Ishikawa (cell line): ENCODE measurements at regions not wholly inside any gene's neighbourhood (a gene's known extent, or its start where the extent isn't known, plus 50 kb on each side); places are given as distances from the start of the nearest gene placed in this dataset.

ENCODE experiments used
- CEBPB ChIP-seq: IDR thresholded peaks from 2 replicates; pipeline ENCODE4 v1.6.1; 2012
- CREB1 ChIP-seq: IDR thresholded peaks from 2 replicates; pipeline ENCODE4 v1.6.1; 2012; ENCODE audit warnings: low read depth
- EP300 ChIP-seq: IDR thresholded peaks from 2 replicates; pipeline ENCODE4 v1.6.1; 2012; ENCODE audit warnings: borderline replicate concordance
- MAX ChIP-seq: IDR thresholded peaks from 2 replicates; pipeline ENCODE4 v1.6.1; 2012
- NFIC ChIP-seq: IDR thresholded peaks from 2 replicates; pipeline ENCODE4 v1.6.1; 2012
- RAD21 ChIP-seq: IDR thresholded peaks from 2 replicates; pipeline ENCODE4 v1.6.1; 2012; ENCODE audit warnings: low read depth
- REST ChIP-seq: IDR thresholded peaks from 2 replicates; pipeline ENCODE4 v1.6.1; 2012; ENCODE audit warnings: low read depth, mild to moderate bottlenecking
- TEAD4 ChIP-seq: IDR thresholded peaks from 2 replicates; pipeline ENCODE4 v1.6.1; 2012
- YY1 ChIP-seq: IDR thresholded peaks from 2 replicates; pipeline ENCODE4 v1.6.1; 2012; ENCODE audit warnings: low read depth

- TF ChIP-seq RAD21 = no peak
- no peak for TF ChIP-seq EP300
- TF ChIP-seq MAX = no peak
- TF ChIP-seq TEAD4 = no peak
- no peak for TF ChIP-seq REST
- no peak for TF ChIP-seq NFIC
- no peak for TF ChIP-seq CREB1
- no peak for TF ChIP-seq YY1
- no peak for TF ChIP-seq CEBPB
Observed at GRCh38 chr3:89803711-89804110, 696.3 kb downstream of the EPHA3 start.
